GM23338 (cell line): ENCODE measurements at regions not wholly inside any gene's neighbourhood (a gene's known extent, or its start where the extent isn't known, plus 50 kb on each side); places are given as distances from the start of the nearest gene placed in this dataset.

Source experiments
- ATAC-seq: fragments of 200-7000 bp; cut with Tn5 transposase; 3 replicates; pipeline ENCODE4 v1.9.1; 2020
- DNase-seq: peaks from one replicate; pipeline ENCODE4 v3.0.0-alpha.2; 2015; ENCODE audit warnings: low spot score
- H2AFZ ChIP-seq: fragments of 200-600 bp; sonication (generic); 2 replicates; pipeline ENCODE4 v1.8.0; 2016; ENCODE audit warnings: antibody characterized with exemption, mild to moderate bottlenecking, moderate library complexity
- H3F3A ChIP-seq: fragments of 200-600 bp; sonication (generic); replicated peaks from 2 replicates; pipeline ENCODE4 v1.8.0; 2017; ENCODE audit warnings: antibody characterized with exemption, mixed run types, low read depth
- H3K27ac ChIP-seq: fragments of 200-600 bp; sonication (generic); 2 replicates; pipeline ENCODE4 v1.6.1; 2016; ENCODE audit warnings: low read depth
- H3K27me3 ChIP-seq: fragments of 200-600 bp; sonication (generic); 2 replicates; pipeline ENCODE4 v1.8.0; 2016; ENCODE audit warnings: mild to moderate bottlenecking, mixed run types, moderate library complexity; ENCODE audit not compliant: insufficient read depth
- H3K36me3 ChIP-seq: fragments of 200-600 bp; sonication (generic); 2 replicates; pipeline ENCODE4 v1.8.0; 2016; ENCODE audit warnings: mild to moderate bottlenecking; ENCODE audit not compliant: insufficient read depth
- H3K4me1 ChIP-seq: fragments of 200-600 bp; sonication (generic); 2 replicates; pipeline ENCODE4 v1.8.0; 2016; ENCODE audit warnings: mild to moderate bottlenecking, moderate library complexity; ENCODE audit not compliant: insufficient read depth
- H3K4me2 ChIP-seq: fragments of 200-600 bp; sonication (generic); 2 replicates; pipeline ENCODE4 v1.7.1; 2017; ENCODE audit warnings: mixed run types
- H3K4me3 ChIP-seq: fragments of 200-600 bp; sonication (generic); 2 replicates; pipeline ENCODE4 v1.6.1; 2016; ENCODE audit warnings: mixed run types
- H3K79me2 ChIP-seq: fragments of 200-600 bp; sonication (generic); replicated peaks from 2 replicates; pipeline ENCODE4 v1.8.0; 2017; ENCODE audit warnings: mild to moderate bottlenecking; ENCODE audit not compliant: insufficient read depth
- H3K9me2 ChIP-seq: fragments of 200-600 bp; sonication (generic); 2 replicates; pipeline ENCODE4 v1.8.0; 2017; ENCODE audit not compliant: insufficient read depth
- H4K20me1 ChIP-seq: fragments of 200-600 bp; sonication (generic); replicated peaks from 2 replicates; pipeline ENCODE4 v1.8.0; 2017; ENCODE audit warnings: mild to moderate bottlenecking; ENCODE audit not compliant: insufficient read depth
- H3K27ac Mint-ChIP-seq: 2 replicates; pipeline ENCODE4 v1.8.0; 2020; ENCODE audit warnings: inconsistent platforms, mild to moderate bottlenecking, moderate library complexity, mixed read lengths
- H3K27me3 Mint-ChIP-seq: 3 replicates; pipeline ENCODE4 v1.8.0; 2022; ENCODE audit warnings: low read depth, mild to moderate bottlenecking, moderate library complexity, mixed read lengths, inconsistent platforms; ENCODE audit not compliant: insufficient read depth, poor library complexity
- H3K36me3 Mint-ChIP-seq: 3 replicates; pipeline ENCODE4 v1.8.0; 2021; ENCODE audit warnings: low read depth, mild to moderate bottlenecking, inconsistent platforms, moderate library complexity, mixed read lengths
- H3K4me1 Mint-ChIP-seq: 3 replicates; pipeline ENCODE4 v1.8.0; 2020; ENCODE audit warnings: mild to moderate bottlenecking, inconsistent platforms, mixed read lengths
- H3K4me3 Mint-ChIP-seq: 3 replicates; pipeline ENCODE4 v1.8.0; 2021; ENCODE audit warnings: moderate library complexity, mild to moderate bottlenecking, inconsistent platforms, mixed read lengths
- H3K9me3 Mint-ChIP-seq: 3 replicates; pipeline ENCODE4 v1.8.0; 2020; ENCODE audit warnings: moderate library complexity, mild to moderate bottlenecking, inconsistent platforms, mixed read lengths
- JUNB ChIP-seq: IDR thresholded peaks from one replicate; pipeline ENCODE4 v1.6.1; 2016; ENCODE audit warnings: antibody characterized with exemption; ENCODE audit not compliant: unreplicated experiment
- NANOG ChIP-seq: IDR thresholded peaks from 2 replicates; pipeline ENCODE4 v1.6.1; 2016; ENCODE audit warnings: antibody characterized with exemption, borderline replicate concordance
- POLR2AphosphoS5 ChIP-seq: IDR thresholded peaks from 2 replicates; pipeline ENCODE4 v1.6.1; 2016; ENCODE audit warnings: antibody characterized with exemption, low read depth
- REST ChIP-seq: IDR thresholded peaks from one replicate; pipeline ENCODE4 v1.6.1; 2018; ENCODE audit warnings: antibody characterized with exemption; ENCODE audit not compliant: unreplicated experiment
- STAT1 ChIP-seq: IDR thresholded peaks from one replicate; pipeline ENCODE4 v1.6.1; 2016; ENCODE audit warnings: antibody characterized with exemption; ENCODE audit not compliant: unreplicated experiment
- ZNF114 ChIP-seq: fragments of 250-450 bp; sonication (Bioruptor Pico); IDR thresholded peaks from 2 replicates; pipeline ENCODE4 v1.5.0; 2020; ENCODE audit warnings: mild to moderate bottlenecking, moderate library complexity
- ZNF331 ChIP-seq: fragments of 250-450 bp; sonication (Bioruptor Pico); IDR thresholded peaks from 2 replicates; pipeline ENCODE4 v1.5.0; 2020; ENCODE audit warnings: low read depth, mild to moderate bottlenecking, moderate library complexity
- ZNF462 ChIP-seq: fragments of 250-450 bp; sonication (Bioruptor Pico); IDR thresholded peaks from 2 replicates; pipeline ENCODE4 v1.5.0; 2020; ENCODE audit warnings: mild to moderate bottlenecking, moderate library complexity

- no peak overlapping the region for H3K4me3 Mint-ChIP-seq
- H3K4me1 Mint-ChIP-seq: peaks cover 22% of the 10 kb centered on the region
- no peak overlapping the region for H3K27ac ChIP-seq
Measured at GRCh38 chr11:89604281-89604680, 105.8 kb upstream of the TRIM77 start.

More at GRCh38 chr11:89604281-89604680, 105.8 kb upstream of the TRIM77 start:
- H4K20me1 ChIP-seq: no peaks in the 10 kb centered on the region
- H3K4me2 ChIP-seq: no peak overlapping the region
- H3K4me1 ChIP-seq: peaks cover 27% of the 10 kb centered on the region
- H3K27me3 Mint-ChIP-seq: peaks cover 3% of the 10 kb centered on the region
- peaks cover 3% of the 10 kb centered on the region; the same call in 1 of the 2 replicates for H3K9me2 ChIP-seq
- H3K36me3 ChIP-seq: 0 out of 2 replicates have a peak, but pooled peaks cover 6% of the 10 kb centered on the region
- no peaks in the 10 kb centered on the region for H3K79me2 ChIP-seq
- no peak for ATAC-seq
- DNase-seq: no peak
- peaks cover 8% of the 10 kb centered on the region; the same call in 2 of the 3 replicates for H3K36me3 Mint-ChIP-seq
- H3F3A ChIP-seq: no peaks in the 10 kb centered on the region
- H3K27me3 ChIP-seq: no peaks in the 10 kb centered on the region
- peaks cover 8% of the 10 kb centered on the region; the same call in 2 of the 3 replicates for H3K9me3 Mint-ChIP-seq
- TF ChIP-seq NANOG: no peak
- TF ChIP-seq ZNF462 (CRISPR knock-in tag): no peak
- no peak for TF ChIP-seq ZNF331 (CRISPR knock-in tag)
- no peak for TF ChIP-seq POLR2AphosphoS5
- TF ChIP-seq ZNF114 (CRISPR knock-in tag): no peak
- TF ChIP-seq REST: no peak
- TF ChIP-seq JUNB: no peak
- TF ChIP-seq STAT1: no peak
- no peak overlapping the region for H3K4me3 ChIP-seq
- H2AFZ ChIP-seq: peak overlapping the region; percentile 40; the same call in 1 of the 2 replicates
- H3K27ac Mint-ChIP-seq: no peak overlapping the region
